Nephron (organoid): ENCODE measurements at regions not wholly inside any gene's neighbourhood (a gene's known extent, or its start where the extent isn't known, plus 50 kb on each side); places are given as distances from the start of the nearest gene placed in this dataset.

ENCODE experiments used
- H3K27ac Mint-ChIP-seq, 3 experiments: 2 replicates each; pipeline ENCODE4 v1.8.0; 2020; ENCODE audit warnings: mixed read lengths in 3 of 3, mild to moderate bottlenecking in 2 of 3, moderate library complexity in 1 of 3
- H3K27me3 Mint-ChIP-seq: 2 replicates; pipeline ENCODE4 v1.8.0; 2021; ENCODE audit warnings: low read depth, mild to moderate bottlenecking, moderate library complexity, mixed read lengths
- H3K36me3 Mint-ChIP-seq: 2 replicates; pipeline ENCODE4 v1.8.0; 2020; ENCODE audit warnings: low read depth, mixed read lengths
- H3K4me1 Mint-ChIP-seq: 2 replicates; pipeline ENCODE4 v1.8.0; 2020; ENCODE audit warnings: mixed read lengths
- H3K4me3 Mint-ChIP-seq, 3 experiments: 2 replicates each; pipeline ENCODE4 v1.8.0; 2020; ENCODE audit warnings: mild to moderate bottlenecking in 3 of 3, mixed read lengths in 3 of 3, moderate library complexity in 2 of 3
- H3K9me3 Mint-ChIP-seq: 2 replicates; pipeline ENCODE4 v1.8.0; 2020; ENCODE audit warnings: mixed read lengths
- CTCF ChIP-seq, 3 experiments: fragments of 200-600 bp; sonication (generic); IDR thresholded peaks; one replicate each; pipeline ENCODE4 v1.5.0; 2021; ENCODE audit warnings: antibody characterized with exemption in 3 of 3; ENCODE audit not compliant: unreplicated experiment in 3 of 3

DNA sequence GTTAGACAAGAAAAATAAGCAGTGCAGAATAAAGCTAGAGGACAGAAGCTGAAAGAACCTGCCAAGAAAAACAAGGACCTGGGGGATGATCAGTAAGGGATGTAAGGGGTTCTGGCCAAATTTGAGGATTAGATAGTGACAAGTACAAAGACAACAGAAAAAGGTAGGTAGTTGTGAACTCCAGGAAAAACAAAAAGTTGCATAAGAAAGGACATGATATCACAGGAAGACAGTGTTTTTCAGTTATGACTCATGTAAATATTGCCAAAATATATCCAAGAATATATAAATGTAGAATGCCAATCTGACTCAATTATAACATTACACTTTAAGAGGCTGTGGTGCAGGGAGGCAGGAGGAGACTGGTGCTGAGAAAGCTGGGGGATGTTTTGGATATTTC is 209.8 kb upstream of the SH3BP4 start:
- Mint-ChIP-seq H3K9me3 (peaks cover 10% of the 10 kb centered on the region), H3K36me3 (no peaks in the 10 kb centered on the region), H3K27me3 (no peaks in the 10 kb centered on the region), H3K4me1 (peaks cover 14% of the 10 kb centered on the region), H3K4me3 (no peak overlapping the region), H3K27ac (no peak overlapping the region)
- no peak for TF ChIP-seq CTCF (IDR thresholded peaks at IDR 0.05; ENCODE audit: unreplicated experiment in 3 of 3)

DNA sequence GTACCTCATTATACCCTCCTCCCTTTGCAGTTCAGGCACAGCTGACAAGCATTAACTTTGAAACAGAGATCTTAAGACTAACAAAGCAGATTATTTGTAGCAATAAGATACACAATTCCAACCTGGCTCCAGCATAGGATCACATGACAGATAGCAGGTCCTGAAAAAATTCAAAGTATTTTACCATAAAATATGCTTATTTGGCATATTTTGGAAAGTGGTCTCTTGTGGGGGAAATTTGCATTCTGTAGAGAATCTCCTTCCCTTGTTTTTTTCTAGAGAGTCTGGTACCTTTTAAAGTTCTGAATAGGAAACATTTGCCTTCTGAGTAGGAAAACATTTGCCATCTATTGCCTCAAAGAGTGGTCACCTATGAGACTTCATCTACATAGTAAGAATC is 212.8 kb upstream of the SH3BP4 start:
- Mint-ChIP-seq H3K27me3 (peaks cover 4% of the 10 kb centered on the region), H3K27ac (no peak overlapping the region), H3K9me3 (peaks cover 15% of the 10 kb centered on the region), H3K4me3 (no peak overlapping the region), H3K36me3 (no peaks in the 10 kb centered on the region), H3K4me1 (peaks cover 14% of the 10 kb centered on the region)
- TF ChIP-seq CTCF (IDR thresholded peaks at IDR 0.05; ENCODE audit: unreplicated experiment in 3 of 3): no peak

GRCh38 chr2:234735829-234736228 is 216.0 kb upstream of the SH3BP4 start:
- peaks cover 4% of the 10 kb centered on the region for H3K27me3 Mint-ChIP-seq
- H3K27ac Mint-ChIP-seq: no peak overlapping the region
- no peak for TF ChIP-seq CTCF (IDR thresholded peaks at IDR 0.05; ENCODE audit: unreplicated experiment in 3 of 3)
- H3K36me3 Mint-ChIP-seq: no peaks in the 10 kb centered on the region
- H3K4me1 Mint-ChIP-seq: peaks cover 14% of the 10 kb centered on the region
- no peak overlapping the region for H3K4me3 Mint-ChIP-seq
- peaks cover 12% of the 10 kb centered on the region for H3K9me3 Mint-ChIP-seq

- H3K9me3 Mint-ChIP-seq: peaks cover 12% of the 10 kb centered on the region
- H3K4me1 Mint-ChIP-seq: peaks cover 11% of the 10 kb centered on the region
- H3K27me3 Mint-ChIP-seq: peaks cover 7% of the 10 kb centered on the region
- H3K27ac Mint-ChIP-seq: no peak overlapping the region
- no peaks in the 10 kb centered on the region for H3K36me3 Mint-ChIP-seq
- no peak for TF ChIP-seq CTCF (IDR thresholded peaks at IDR 0.05; ENCODE audit: unreplicated experiment in 3 of 3)
- H3K4me3 Mint-ChIP-seq: no peak overlapping the region
Observed at GRCh38 chr2:234733795-234734600, 217.8 kb upstream of the SH3BP4 start.

GRCh38 chr2:234733093-234733489 is 218.7 kb upstream of the SH3BP4 start:
- no peak overlapping the region for H3K4me3 Mint-ChIP-seq
- H3K4me1 Mint-ChIP-seq: peaks cover 2% of the 10 kb centered on the region
- TF ChIP-seq CTCF (IDR thresholded peaks at IDR 0.05; ENCODE audit: unreplicated experiment in 3 of 3): no peak
- no peak overlapping the region for H3K27ac Mint-ChIP-seq
- no peaks in the 10 kb centered on the region for H3K36me3 Mint-ChIP-seq
- peaks cover 7% of the 10 kb centered on the region for H3K27me3 Mint-ChIP-seq
- H3K9me3 Mint-ChIP-seq: peaks cover 12% of the 10 kb centered on the region
